ENCODE measurements at regions not wholly inside any gene's neighbourhood (a gene's known extent, or its start where the extent isn't known, plus 50 kb on each side); places are given as distances from the start of the nearest gene placed in this dataset.

DNA sequence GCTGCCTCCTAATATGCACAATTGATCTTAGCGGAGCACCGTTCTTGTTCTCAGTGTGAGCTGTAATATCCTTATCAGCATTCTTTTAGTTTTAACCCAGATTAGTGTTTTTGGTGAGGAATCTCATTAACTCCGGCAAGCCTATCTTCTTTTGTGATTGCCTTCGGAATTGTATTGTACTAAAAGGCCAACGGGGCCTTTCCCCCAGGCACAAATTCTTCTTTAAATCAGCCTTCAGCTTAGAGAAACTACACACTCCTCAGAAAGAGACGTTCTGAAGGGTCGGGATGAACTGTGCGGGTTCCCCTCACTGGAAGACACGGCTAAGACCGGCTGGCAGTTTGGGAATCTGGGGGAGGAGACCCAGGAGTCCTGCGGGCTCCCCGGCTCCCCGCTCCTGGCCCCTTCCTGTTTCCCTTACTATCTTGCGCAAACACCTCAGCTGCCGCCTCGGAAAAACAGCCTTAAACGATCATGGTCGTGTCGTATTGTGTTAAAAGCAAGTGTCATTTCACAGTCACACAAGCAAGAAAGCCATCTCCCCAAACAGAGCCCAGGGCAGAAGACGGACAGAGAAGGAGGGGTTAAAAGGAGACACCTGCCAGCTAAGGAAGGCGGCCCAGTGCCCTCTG, 353.1 kb upstream of the IRX2 start:
- no peak for DNase-seq (ENCODE audit: low spot score)
- in situ Hi-C loops (cut with MboI; ENCODE audit: low sequenced_read_pairs, unreplicated experiment) = no loop called here
- no peak for TF ChIP-seq CTCF (IDR thresholded peaks at IDR 0.05; ENCODE audit: borderline replicate concordance, control extremely low read depth, extremely low read depth, insufficient read depth, missing control alignments)

GRCh38 chr5:3103262-3103811, 351.9 kb upstream of the IRX2 start:
- no peak for TF ChIP-seq CTCF (IDR thresholded peaks at IDR 0.05; ENCODE audit: borderline replicate concordance, control extremely low read depth, extremely low read depth, insufficient read depth, missing control alignments)
- in situ Hi-C loops (cut with MboI; ENCODE audit: low sequenced_read_pairs, unreplicated experiment) = no loop called here
- no peak for DNase-seq (ENCODE audit: low spot score)

DNA sequence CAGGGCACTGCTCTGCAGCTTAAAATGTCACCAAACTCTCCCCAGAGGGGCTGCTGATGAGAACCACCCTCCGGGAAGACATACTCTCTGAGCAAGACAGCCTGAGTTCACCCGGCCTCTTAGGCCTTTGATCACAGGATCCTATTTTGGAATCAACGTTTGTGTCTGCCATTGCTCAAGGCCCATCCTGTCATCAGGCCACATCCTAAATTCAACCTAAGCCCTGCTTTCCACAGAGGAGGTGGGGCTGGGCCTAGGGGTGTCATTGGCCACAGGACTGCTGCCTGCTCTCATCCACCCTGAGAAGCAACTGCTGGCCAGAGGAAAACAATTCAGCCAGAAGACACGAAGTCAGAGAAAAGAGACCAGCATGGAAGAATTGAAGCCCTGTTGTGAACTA, 351.1 kb upstream of the IRX2 start:
- DNase-seq (ENCODE audit: low spot score) = no peak
- in situ Hi-C loops (cut with MboI; ENCODE audit: low sequenced_read_pairs, unreplicated experiment) = no loop called here
- TF ChIP-seq CTCF (IDR thresholded peaks at IDR 0.05; ENCODE audit: borderline replicate concordance, control extremely low read depth, extremely low read depth, insufficient read depth, missing control alignments) = no peak

DNA sequence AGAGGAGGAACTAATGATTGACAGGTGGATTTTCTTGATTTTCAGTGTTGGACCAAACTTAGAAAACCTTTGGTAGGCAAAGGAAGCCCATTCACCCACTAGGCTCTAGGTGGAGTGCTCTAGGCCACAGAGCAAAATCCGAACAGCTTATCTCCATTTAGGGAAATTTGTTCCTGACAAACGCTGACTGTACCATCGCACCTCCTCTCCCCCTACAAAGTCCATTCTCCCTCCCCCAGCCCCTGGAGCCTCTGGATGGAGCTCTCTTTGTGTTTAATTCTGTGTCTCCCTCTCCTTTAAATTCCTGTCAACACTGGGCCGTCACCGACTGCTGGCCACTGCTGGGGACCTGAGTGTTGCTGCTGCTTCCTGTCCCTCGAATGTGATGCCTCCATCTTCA, 350.1 kb upstream of the IRX2 start:
- no peak for TF ChIP-seq CTCF (IDR thresholded peaks at IDR 0.05; ENCODE audit: borderline replicate concordance, control extremely low read depth, extremely low read depth, insufficient read depth, missing control alignments)
- no peak for DNase-seq (ENCODE audit: low spot score)
- in situ Hi-C loops (cut with MboI; ENCODE audit: low sequenced_read_pairs, unreplicated experiment) = no loop called here

DNA sequence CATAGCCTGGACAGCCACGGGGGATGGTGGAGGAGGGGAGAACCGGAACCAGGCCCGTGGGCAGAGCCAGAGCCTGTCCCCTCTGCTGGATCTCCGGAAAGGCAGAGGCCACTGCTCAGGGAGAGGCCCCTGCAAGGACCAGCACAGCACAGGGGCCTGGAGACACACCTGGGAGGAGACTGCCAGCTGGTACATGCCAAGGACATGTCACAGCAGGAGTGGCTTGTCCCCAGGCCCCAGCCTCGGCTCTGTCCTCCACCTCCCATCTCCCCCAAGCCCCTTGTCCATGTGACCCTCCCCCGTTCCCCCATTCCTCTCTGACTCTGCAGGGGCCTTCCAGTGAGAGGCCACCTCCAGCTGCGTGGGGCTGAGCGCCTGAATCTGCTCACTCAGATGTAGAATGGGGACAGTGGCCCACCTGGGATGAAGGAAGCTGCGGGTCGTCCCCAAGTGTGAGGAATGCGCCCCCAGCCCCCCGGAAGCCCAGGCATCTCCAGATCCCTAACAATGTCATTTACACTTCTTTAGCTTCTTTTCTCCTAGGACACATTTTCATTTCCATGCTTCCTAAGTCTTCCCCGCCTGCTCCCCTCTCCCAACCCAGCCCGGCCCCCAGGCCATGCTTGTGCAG, 349.6 kb upstream of the IRX2 start:
- DNase-seq (ENCODE audit: low spot score) = no peak
- in situ Hi-C loops (cut with MboI; ENCODE audit: low sequenced_read_pairs, unreplicated experiment) = no loop called here
- TF ChIP-seq CTCF (IDR thresholded peaks at IDR 0.05; ENCODE audit: borderline replicate concordance, control extremely low read depth, extremely low read depth, insufficient read depth, missing control alignments) = no peak

DNA sequence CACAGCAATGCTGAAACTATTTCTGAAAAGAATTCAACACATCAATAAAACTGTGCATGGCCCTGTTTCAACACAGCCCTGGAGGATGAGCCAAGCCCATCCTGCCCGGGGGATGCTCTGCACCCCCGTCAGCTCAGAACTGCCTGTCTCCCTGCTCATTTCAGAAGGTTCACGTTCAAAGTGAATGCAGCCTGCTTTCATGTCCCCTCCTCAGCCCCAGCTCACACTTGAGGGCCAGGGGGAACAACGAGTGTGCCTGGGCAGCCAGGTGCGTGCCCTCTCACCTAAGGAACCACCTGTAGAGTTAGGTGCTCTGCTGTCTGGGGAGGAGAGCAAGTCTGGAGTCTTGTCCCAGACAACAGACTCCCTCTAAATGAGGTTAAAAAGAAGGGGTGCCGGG, 348.5 kb upstream of the IRX2 start:
- TF ChIP-seq CTCF (IDR thresholded peaks at IDR 0.05; ENCODE audit: borderline replicate concordance, control extremely low read depth, extremely low read depth, insufficient read depth, missing control alignments) = no peak
- DNase-seq (ENCODE audit: low spot score) = no peak
- in situ Hi-C loops (cut with MboI; ENCODE audit: low sequenced_read_pairs, unreplicated experiment) = no loop called here
